BE2C (cell line): ENCODE measurements at regions not wholly inside any gene's neighbourhood (a gene's known extent, or its start where the extent isn't known, plus 50 kb on each side); places are given as distances from the start of the nearest gene placed in this dataset.
A peak's percentile ranks its signal among the peaks of the same experiment; 100 is the strongest.

ENCODE experiments used
- DNase-seq: peaks from one replicate; pipeline ENCODE4 v3.0.0-alpha.2; 2020
- H3K27me3 ChIP-seq: fragments of 250-450 bp; sonication (Bioruptor Pico); 2 replicates; pipeline ENCODE4 v1.5.1; 2020; ENCODE audit warnings: mild to moderate bottlenecking
- H3K36me3 ChIP-seq: fragments of 250-450 bp; sonication (Bioruptor Pico); 2 replicates; pipeline ENCODE4 v1.5.1; 2020; ENCODE audit warnings: mild to moderate bottlenecking
- H3K4me1 ChIP-seq: fragments of 250-450 bp; sonication (Bioruptor Pico); 2 replicates; pipeline ENCODE4 v1.5.1; 2020
- H3K4me3 ChIP-seq: 2 replicates; pipeline ENCODE4 v1.5.1; 2011; ENCODE audit warnings: low read depth, low read length
- H3K9me3 ChIP-seq: fragments of 250-450 bp; sonication (Bioruptor Pico); 2 replicates; pipeline ENCODE4 v1.5.1; 2020
- CTCF ChIP-seq: IDR thresholded peaks from 2 replicates; pipeline ENCODE4 v1.5.1; 2012; ENCODE audit warnings: mild to moderate bottlenecking, low read depth, low read length

- DNase-seq, result no peak
- H3K9me3 ChIP-seq, result no peaks in the 10 kb centered on the region
Measured at GRCh38 chr11:90867416-90867815, 644.6 kb upstream of the CHORDC1 start.

GRCh38 chr11:90856790-90857189, 633.9 kb upstream of the CHORDC1 start:
- H3K4me1 ChIP-seq, result no peaks in the 10 kb centered on the region
- no peak for DNase-seq
- H3K36me3 ChIP-seq, result no peaks in the 10 kb centered on the region
- no peak overlapping the region for H3K4me3 ChIP-seq
- H3K27me3 ChIP-seq, result no peaks in the 10 kb centered on the region
- no peaks in the 10 kb centered on the region for H3K9me3 ChIP-seq
- TF ChIP-seq CTCF, result no peak

More at GRCh38 chr11:90867416-90867815, 644.6 kb upstream of the CHORDC1 start:
- no peaks in the 10 kb centered on the region for H3K36me3 ChIP-seq
- TF ChIP-seq CTCF, result no peak
- no peaks in the 10 kb centered on the region for H3K27me3 ChIP-seq
- no peak overlapping the region for H3K4me3 ChIP-seq
- H3K4me1 ChIP-seq, result no peaks in the 10 kb centered on the region

- peak; percentile 24 for DNase-seq
- Histone ChIP-seq H3K4me1 (no peaks in the 10 kb centered on the region), H3K27me3 (no peaks in the 10 kb centered on the region), H3K4me3 (no peak overlapping the region), H3K9me3 (no peaks in the 10 kb centered on the region), H3K36me3 (no peaks in the 10 kb centered on the region)
- no peak for TF ChIP-seq CTCF
Measured at GRCh38 chr11:90855531-90855930, 632.7 kb upstream of the CHORDC1 start.

- H3K9me3 ChIP-seq, result no peaks in the 10 kb centered on the region
- TF ChIP-seq CTCF, result no peak
Measured at GRCh38 chr11:90851196-90851595, 628.3 kb upstream of the CHORDC1 start.

GRCh38 chr11:90849312-90849711, 626.5 kb upstream of the CHORDC1 start:
- Histone ChIP-seq H3K27me3 (no peaks in the 10 kb centered on the region), H3K9me3 (no peaks in the 10 kb centered on the region), H3K4me1 (peaks cover 4% of the 10 kb centered on the region; the same call in 1 of the 2 replicates), H3K36me3 (no peaks in the 10 kb centered on the region), H3K4me3 (no peak overlapping the region)
- TF ChIP-seq CTCF, result no peak
- no peak for DNase-seq

More at GRCh38 chr11:90851196-90851595, 628.3 kb upstream of the CHORDC1 start:
- H3K4me3 ChIP-seq, result no peak overlapping the region
- no peak for DNase-seq
- H3K27me3 ChIP-seq, result no peaks in the 10 kb centered on the region
- no peaks in the 10 kb centered on the region for H3K36me3 ChIP-seq
- H3K4me1 ChIP-seq, result no peaks in the 10 kb centered on the region

GRCh38 chr11:90847268-90847886, 624.5 kb upstream of the CHORDC1 start:
- no peaks in the 10 kb centered on the region for H3K9me3 ChIP-seq
- TF ChIP-seq CTCF, result no peak
- no peaks in the 10 kb centered on the region for H3K36me3 ChIP-seq
- no peak overlapping the region for H3K4me3 ChIP-seq
- peaks cover 4% of the 10 kb centered on the region; the same call in 1 of the 2 replicates for H3K4me1 ChIP-seq
- DNase-seq, result no peak
- no peaks in the 10 kb centered on the region for H3K27me3 ChIP-seq
